IMR-90 (cell line): ENCODE measurements at regions not wholly inside any gene's neighbourhood (a gene's known extent, or its start where the extent isn't known, plus 50 kb on each side); places are given as distances from the start of the nearest gene placed in this dataset.

Experiments used
- ATAC-seq: fragments of 200-7000 bp; cut with Tn5 transposase; 2 replicates; pipeline ENCODE4 v1.9.1; 2020; ENCODE audit warnings: low read depth, mild to moderate bottlenecking, moderate library complexity
- BruUV-seq: library from RNA; stranded (reverse); fragments of 400-500 nt; replicated peaks from 2 replicates; lab custom pipeline; 2021; lab: Mats Ljungman, UMichigan
- CTCF ChIA-PET: fragments of 300-600 bp; formaldehyde crosslinking; extraction: SDS; loops from one replicate; lab custom pipeline; 2021; ENCODE audit warnings: antibody characterized with exemption; lab: Yijun Ruan, JAX
- POLR2A ChIA-PET: fragments of 300-600 bp; sonication (Branson Sonifier 250); formaldehyde crosslinking; loops from one replicate; lab custom pipeline; 2022; ENCODE audit warnings: antibody characterized with exemption; ENCODE audit not compliant: unreplicated experiment; lab: Charles Lee
- DNase-seq: peaks from one replicate; pipeline ENCODE4 v3.0.0; 2013
- H2AFZ ChIP-seq: replicated peaks from 2 replicates; pipeline ENCODE3; 2013; ENCODE audit warnings: low read length, mild to moderate bottlenecking; ENCODE audit not compliant: poor library complexity
- H2AK5ac ChIP-seq: 2 replicates; pipeline ENCODE4 v1.6.1; 2013; ENCODE audit warnings: low read depth, low read length, inconsistent platforms
- H2AK9ac ChIP-seq: replicated peaks from 2 replicates; pipeline ENCODE3; 2013; ENCODE audit warnings: mild to moderate bottlenecking, low read depth, low read length, moderate library complexity; ENCODE audit not compliant: poor library complexity
- H2BK120ac ChIP-seq: 2 replicates; pipeline ENCODE4 v1.6.1; 2013; ENCODE audit warnings: low read depth, low read length, inconsistent platforms
- H2BK15ac ChIP-seq: 3 replicates; pipeline ENCODE4 v1.6.1; 2013; ENCODE audit warnings: low read depth, low read length, inconsistent platforms
- H2BK20ac ChIP-seq: 2 replicates; pipeline ENCODE4 v1.6.1; 2013; ENCODE audit warnings: low read depth, mild to moderate bottlenecking, inconsistent platforms, low read length, moderate library complexity
- H2BK5ac ChIP-seq: 2 replicates; pipeline ENCODE4 v1.6.1; 2013; ENCODE audit warnings: mild to moderate bottlenecking, low read depth, low read length, inconsistent platforms; ENCODE audit not compliant: poor library complexity, severe bottlenecking
- H3K14ac ChIP-seq: replicated peaks from 2 replicates; pipeline ENCODE4 v1.6.1; 2013; ENCODE audit warnings: low read depth, low read length, inconsistent platforms
- H3K18ac ChIP-seq: 2 replicates; pipeline ENCODE4 v1.6.1; 2013; ENCODE audit warnings: low read depth, low read length, control low read depth
- H3K23ac ChIP-seq: 2 replicates; pipeline ENCODE4 v1.6.1; 2013; ENCODE audit warnings: low read depth, low read length, inconsistent platforms
- H3K27ac ChIP-seq: 2 replicates; pipeline ENCODE4 v1.5.1; 2013; ENCODE audit warnings: mild to moderate bottlenecking, control low read depth, low read length; ENCODE audit not compliant: insufficient read depth
- H3K27me3 ChIP-seq: 2 replicates; pipeline ENCODE4 v1.6.1; 2013; ENCODE audit warnings: low read length; ENCODE audit not compliant: control insufficient read depth, insufficient read depth
- H3K36me3 ChIP-seq: 2 replicates; pipeline ENCODE4 v1.6.1; 2013; ENCODE audit warnings: low read length, mixed read lengths; ENCODE audit not compliant: control insufficient read depth, insufficient read depth
- H3K4ac ChIP-seq: 2 replicates; pipeline ENCODE4 v1.6.1; 2013; ENCODE audit warnings: low read depth, low read length, inconsistent platforms
- H3K4me1 ChIP-seq: 2 replicates; pipeline ENCODE4 v1.6.1; 2013; ENCODE audit warnings: low read length, mixed read lengths; ENCODE audit not compliant: control insufficient read depth, insufficient read depth
- H3K4me2 ChIP-seq: 2 replicates; pipeline ENCODE4 v1.6.1; 2013; ENCODE audit warnings: low read depth, mild to moderate bottlenecking, control low read depth, low read length, moderate library complexity
- H3K4me3 ChIP-seq: 2 replicates; pipeline ENCODE4 v1.5.1; 2013; ENCODE audit warnings: low read depth, mild to moderate bottlenecking, control low read depth, low read length, moderate library complexity; ENCODE audit not compliant: insufficient read depth
- H3K56ac ChIP-seq: 2 replicates; pipeline ENCODE4 v1.6.1; 2013; ENCODE audit warnings: low read length, inconsistent platforms; ENCODE audit not compliant: insufficient read depth; ENCODE audit errors: extremely low read depth
- H3K79me1 ChIP-seq, 2 experiments: 2 replicates each; pipeline ENCODE4 v1.6.1; 2013; ENCODE audit warnings: low read length in 2 of 2, inconsistent platforms in 1 of 2, low read depth in 1 of 2
- H3K9ac ChIP-seq: 2 replicates; pipeline ENCODE4 v1.6.1; 2013; ENCODE audit warnings: low read depth, low read length, control low read depth
- H3K9me1 ChIP-seq: 2 replicates; pipeline ENCODE4 v1.6.1; 2013; ENCODE audit warnings: low read length, inconsistent platforms; ENCODE audit not compliant: insufficient read depth
- H3K9me3 ChIP-seq: 2 replicates; pipeline ENCODE4 v1.6.1; 2013; ENCODE audit warnings: low read length; ENCODE audit not compliant: control insufficient read depth, insufficient read depth
- H4K20me1 ChIP-seq: 2 replicates; pipeline ENCODE4 v1.6.1; 2013; ENCODE audit warnings: low read length, inconsistent platforms; ENCODE audit not compliant: insufficient read depth
- H4K5ac ChIP-seq: 2 replicates; pipeline ENCODE4 v1.6.1; 2013; ENCODE audit warnings: mild to moderate bottlenecking, low read depth, low read length, control low read depth
- H4K8ac ChIP-seq, 2 experiments: 2 replicates each; pipeline ENCODE4 v1.6.1; 2013; ENCODE audit warnings: low read depth in 2 of 2, low read length in 2 of 2, control low read depth in 1 of 2, inconsistent platforms in 1 of 2
- H4K91ac ChIP-seq: 2 replicates; pipeline ENCODE4 v1.6.1; 2013; ENCODE audit warnings: low read depth, low read length, inconsistent platforms; ENCODE audit not compliant: insufficient read depth
- BHLHE40 ChIP-seq: fragments of 150-350 bp; IDR thresholded peaks from 2 replicates; pipeline ENCODE4 v1.6.1; 2016; ENCODE audit warnings: mild to moderate bottlenecking, low read depth, low read length
- CEBPB ChIP-seq: IDR thresholded peaks from 2 replicates; pipeline ENCODE4 v1.6.1; 2012; ENCODE audit warnings: low read depth, low read length, improper control_type of control experiment
- CHD1 ChIP-seq: IDR thresholded peaks from 2 replicates; pipeline ENCODE4 v1.6.1; 2012; ENCODE audit warnings: low read depth, low read length, improper control_type of control experiment
- CTCF ChIP-seq: conservative IDR thresholded peaks from 2 replicates; pipeline ENCODE4 v1.5.1; 2012; ENCODE audit warnings: mild to moderate bottlenecking, low read depth, low read length, improper control_type of control experiment
- FOS ChIP-seq: fragments of 150-350 bp; IDR thresholded peaks from 2 replicates; pipeline ENCODE4 v1.6.1; 2016; ENCODE audit warnings: low read depth, low read length
- MAFK ChIP-seq: IDR thresholded peaks from 2 replicates; pipeline ENCODE4 v1.6.1; 2012; ENCODE audit warnings: low read depth, low read length, improper control_type of control experiment
- MAZ ChIP-seq: IDR thresholded peaks from 2 replicates; pipeline ENCODE4 v1.6.1; 2012; ENCODE audit warnings: low read depth, mild to moderate bottlenecking, low read length, improper control_type of control experiment, moderate library complexity, borderline replicate concordance
- MXI1 ChIP-seq: IDR thresholded peaks from 2 replicates; pipeline ENCODE4 v1.6.1; 2012; ENCODE audit warnings: low read depth, mild to moderate bottlenecking, low read length, moderate library complexity, borderline replicate concordance
- NFE2L2 ChIP-seq: fragments of 150-350 bp; IDR thresholded peaks from 2 replicates; pipeline ENCODE4 v1.6.1; 2016; ENCODE audit warnings: low read depth, mild to moderate bottlenecking, low read length
- POLR2A ChIP-seq: IDR thresholded peaks from 2 replicates; pipeline ENCODE4 v1.6.1; 2012; ENCODE audit warnings: mild to moderate bottlenecking, low read depth, low read length
- RAD21 ChIP-seq: IDR thresholded peaks from 2 replicates; pipeline ENCODE4 v1.6.1; 2012; ENCODE audit warnings: low read length, improper control_type of control experiment
- RCOR1 ChIP-seq: IDR thresholded peaks from 2 replicates; pipeline ENCODE4 v1.6.1; 2012; ENCODE audit warnings: mild to moderate bottlenecking, low read length, improper control_type of control experiment; ENCODE audit not compliant: insufficient replicate concordance
- RFX5 ChIP-seq: IDR thresholded peaks from 2 replicates; pipeline ENCODE4 v1.8.0; 2012; ENCODE audit warnings: low read depth, mild to moderate bottlenecking, low read length, moderate library complexity
- SMC3 ChIP-seq: fragments of 150-350 bp; IDR thresholded peaks from 2 replicates; pipeline ENCODE4 v1.6.1; 2016; ENCODE audit warnings: low read depth, mild to moderate bottlenecking, antibody characterized with exemption, low read length, moderate library complexity
- USF2 ChIP-seq: fragments of 150-350 bp; IDR thresholded peaks from 2 replicates; pipeline ENCODE4 v1.6.1; 2017; ENCODE audit warnings: mild to moderate bottlenecking, antibody characterized with exemption, low read length, low read depth
- WGBS, 2 experiments: methylation state at CpG; one replicate each; pipeline versions ENCODE4 v1.1.5 to v1.1.7; 2013; ENCODE audit warnings: missing lambda C conversion rate in 2 of 2; ENCODE audit not compliant: insufficient read length in 1 of 2; ENCODE audit errors: extremely low coverage in 2 of 2; 5-methylcytosine and 5-hydroxymethylcytosine counted together
- dilution Hi-C: fragments of 300-500 bp; cut with HindIII; formaldehyde crosslinking; loops from one replicate; pipeline ENCODE4 v1.14.3; 2018; ENCODE audit warnings: low sequenced_read_pairs; ENCODE audit not compliant: unreplicated experiment
- in situ Hi-C: fragments of 300-500 bp; cut with MboI; formaldehyde crosslinking; loops from 3 replicates; pipeline ENCODE4 v1.14.3; 2019; ENCODE audit warnings: low sequenced_read_pairs, inconsistent platforms, mixed read lengths
- intact Hi-C: fragments of 100-400 bp; cut with micrococcal nuclease; formaldehyde crosslinking; loops from 2 replicates; pipeline ENCODE4 v1.10.0; 2022
- TF ChIP-seq, protein P1 (sequence below): fragments of 150-350 bp; IDR thresholded peaks from 2 replicates; pipeline ENCODE4 v1.6.1; 2016; ENCODE audit warnings: low read depth, mild to moderate bottlenecking, low read length, moderate library complexity, borderline replicate concordance

DNA sequence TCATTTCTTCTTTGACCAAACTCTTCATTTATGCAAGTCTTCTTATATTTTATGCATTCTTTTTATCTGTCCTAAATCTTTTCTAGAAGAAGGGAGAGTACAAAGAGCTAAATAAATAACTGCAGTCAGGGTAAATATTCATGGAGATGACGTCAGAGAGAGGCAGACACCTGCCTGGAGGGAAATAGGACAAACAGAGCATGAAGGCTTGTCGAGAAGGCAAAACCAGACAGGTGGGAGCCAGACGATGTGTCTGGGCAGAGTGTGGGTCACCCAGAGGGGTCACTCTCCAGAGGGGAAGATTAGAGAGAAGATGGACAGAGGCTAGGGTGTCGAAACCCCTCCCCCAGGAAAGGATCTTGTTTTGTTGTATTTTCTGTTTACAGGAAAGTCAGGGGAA is 78.3 kb upstream of the RPL38 start:
- Histone ChIP-seq H3K36me3 (no peaks in the 10 kb centered on the region), H3K18ac (no peak overlapping the region), H3K4me3 (no peak overlapping the region), H3K9ac (no peak overlapping the region), H3K23ac (no peak overlapping the region), H4K5ac (no peak overlapping the region), H3K9me1 (no peaks in the 10 kb centered on the region), H2AFZ (no peak overlapping the region), H3K9me3 (peaks cover 38% of the 10 kb centered on the region), H2BK20ac (no peak overlapping the region), H3K27ac (no peak overlapping the region), H3K79me1 (no peaks in the 10 kb centered on the region), H3K56ac (no peak overlapping the region), H4K20me1 (no peaks in the 10 kb centered on the region), H3K27me3 (no peaks in the 10 kb centered on the region), H2AK5ac (no peak overlapping the region), H3K4me2 (no peak overlapping the region), H3K14ac (no peak overlapping the region), H2AK9ac (no peak overlapping the region), H4K91ac (no peak overlapping the region), H2BK120ac (no peak overlapping the region), H3K4ac (no peak overlapping the region), H3K4me1 (no peaks in the 10 kb centered on the region), H4K8ac (no peak overlapping the region), H2BK15ac (no peak overlapping the region), H2BK5ac (no peak overlapping the region)
- BruUV-seq = no TSS peak
- 30% methylated on average over 2 of the region's 4 CpGs; no CpG with 5 or more reads in 1 of the 2 experiments for WGBS, 2 experiments
- ATAC-seq (no peak), DNase-seq (no peak)
- in situ Hi-C loops (no loop called here), dilution Hi-C loops (no loop called here), intact Hi-C loops (no loop called here)
- ChIA-PET POLR2A (no interaction called here), CTCF (no interaction called here)
- no peak for TF ChIP-seq MXI1
- TF ChIP-seq POLR2A = no peak
- no peak for TF ChIP-seq RCOR1
- no peak for TF ChIP-seq FOS
- TF ChIP-seq BHLHE40 = no peak
- no peak for TF ChIP-seq SMC3
- TF ChIP-seq CHD1 = no peak
- TF ChIP-seq MAFK = no peak
- TF ChIP-seq CTCF = no peak
- TF ChIP-seq USF2 = no peak
- TF ChIP-seq, protein P1, sequence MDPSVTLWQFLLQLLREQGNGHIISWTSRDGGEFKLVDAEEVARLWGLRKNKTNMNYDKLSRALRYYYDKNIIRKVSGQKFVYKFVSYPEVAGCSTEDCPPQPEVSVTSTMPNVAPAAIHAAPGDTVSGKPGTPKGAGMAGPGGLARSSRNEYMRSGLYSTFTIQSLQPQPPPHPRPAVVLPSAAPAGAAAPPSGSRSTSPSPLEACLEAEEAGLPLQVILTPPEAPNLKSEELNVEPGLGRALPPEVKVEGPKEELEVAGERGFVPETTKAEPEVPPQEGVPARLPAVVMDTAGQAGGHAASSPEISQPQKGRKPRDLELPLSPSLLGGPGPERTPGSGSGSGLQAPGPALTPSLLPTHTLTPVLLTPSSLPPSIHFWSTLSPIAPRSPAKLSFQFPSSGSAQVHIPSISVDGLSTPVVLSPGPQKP = no peak
- TF ChIP-seq MAZ = no peak
- TF ChIP-seq CEBPB = no peak
- TF ChIP-seq RFX5 = no peak
- no peak for TF ChIP-seq NFE2L2
- no peak for TF ChIP-seq RAD21
